PFSK-1 (cell line): ENCODE measurements at regions not wholly inside any gene's neighbourhood (a gene's known extent, or its start where the extent isn't known, plus 50 kb on each side); places are given as distances from the start of the nearest gene placed in this dataset.

Source experiments
- POLR2AphosphoS5 ChIP-seq: IDR thresholded peaks from 2 replicates; pipeline ENCODE4 v1.6.1; 2012; ENCODE audit warnings: low read depth, mild to moderate bottlenecking, control low read depth, low read length, moderate library complexity
- TAF1 ChIP-seq: IDR thresholded peaks from 2 replicates; pipeline ENCODE4 v1.6.1; 2012; ENCODE audit warnings: low read length, control low read depth, borderline replicate concordance; ENCODE audit not compliant: insufficient read depth
- TF ChIP-seq, protein P1 (sequence below), 2 experiments: IDR thresholded peaks; 2 replicates each; pipeline versions ENCODE4 v1.6.1 to v1.8.0; 2011 to 2012; ENCODE audit warnings: low read depth in 2 of 2, low read length in 2 of 2, control low read depth in 1 of 2, inconsistent platforms in 1 of 2, mild to moderate bottlenecking in 1 of 2, moderate library complexity in 1 of 2; ENCODE audit not compliant: insufficient read depth in 1 of 2

DNA sequence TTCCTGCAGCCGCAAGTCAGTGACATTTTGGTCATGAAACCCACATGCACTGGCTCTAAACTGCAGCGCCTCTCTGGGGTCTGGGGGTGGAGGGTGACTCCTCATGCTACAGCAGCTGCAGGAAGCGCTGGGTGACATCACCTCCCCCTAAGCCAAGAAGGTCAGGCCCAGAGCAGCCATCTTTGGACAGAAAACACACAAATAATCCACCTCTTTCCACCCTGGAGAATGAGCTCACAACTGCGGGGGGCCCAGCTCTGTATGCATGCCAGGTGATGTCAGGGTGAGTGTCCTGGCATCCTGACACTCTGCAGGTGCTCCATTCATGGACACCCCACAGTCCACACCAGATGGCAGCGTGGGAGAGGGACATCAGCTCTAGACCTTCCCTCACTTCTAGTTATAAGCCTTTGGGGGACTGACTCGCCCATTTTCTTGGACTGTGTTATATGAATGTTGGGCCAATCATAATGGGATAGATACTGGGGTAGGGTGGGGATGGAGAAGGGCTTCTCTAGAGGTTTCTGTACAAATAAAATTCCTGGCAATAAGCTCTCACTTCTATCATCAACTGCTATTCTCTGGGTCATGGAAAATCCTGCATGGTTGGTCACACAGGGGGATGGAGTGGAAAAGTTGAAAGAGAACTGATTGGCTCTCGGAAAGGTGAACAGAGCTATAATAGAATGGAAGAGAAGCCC lies 70.7 kb upstream of the THBS1 start:
- TF ChIP-seq POLR2AphosphoS5: no peak
- TF ChIP-seq, protein P1, sequence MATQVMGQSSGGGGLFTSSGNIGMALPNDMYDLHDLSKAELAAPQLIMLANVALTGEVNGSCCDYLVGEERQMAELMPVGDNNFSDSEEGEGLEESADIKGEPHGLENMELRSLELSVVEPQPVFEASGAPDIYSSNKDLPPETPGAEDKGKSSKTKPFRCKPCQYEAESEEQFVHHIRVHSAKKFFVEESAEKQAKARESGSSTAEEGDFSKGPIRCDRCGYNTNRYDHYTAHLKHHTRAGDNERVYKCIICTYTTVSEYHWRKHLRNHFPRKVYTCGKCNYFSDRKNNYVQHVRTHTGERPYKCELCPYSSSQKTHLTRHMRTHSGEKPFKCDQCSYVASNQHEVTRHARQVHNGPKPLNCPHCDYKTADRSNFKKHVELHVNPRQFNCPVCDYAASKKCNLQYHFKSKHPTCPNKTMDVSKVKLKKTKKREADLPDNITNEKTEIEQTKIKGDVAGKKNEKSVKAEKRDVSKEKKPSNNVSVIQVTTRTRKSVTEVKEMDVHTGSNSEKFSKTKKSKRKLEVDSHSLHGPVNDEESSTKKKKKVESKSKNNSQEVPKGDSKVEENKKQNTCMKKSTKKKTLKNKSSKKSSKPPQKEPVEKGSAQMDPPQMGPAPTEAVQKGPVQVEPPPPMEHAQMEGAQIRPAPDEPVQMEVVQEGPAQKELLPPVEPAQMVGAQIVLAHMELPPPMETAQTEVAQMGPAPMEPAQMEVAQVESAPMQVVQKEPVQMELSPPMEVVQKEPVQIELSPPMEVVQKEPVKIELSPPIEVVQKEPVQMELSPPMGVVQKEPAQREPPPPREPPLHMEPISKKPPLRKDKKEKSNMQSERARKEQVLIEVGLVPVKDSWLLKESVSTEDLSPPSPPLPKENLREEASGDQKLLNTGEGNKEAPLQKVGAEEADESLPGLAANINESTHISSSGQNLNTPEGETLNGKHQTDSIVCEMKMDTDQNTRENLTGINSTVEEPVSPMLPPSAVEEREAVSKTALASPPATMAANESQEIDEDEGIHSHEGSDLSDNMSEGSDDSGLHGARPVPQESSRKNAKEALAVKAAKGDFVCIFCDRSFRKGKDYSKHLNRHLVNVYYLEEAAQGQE (IDR thresholded peaks at IDR 0.05; ENCODE audit: insufficient read depth in 1 of 2, low read depth in 2 of 2, low read length in 2 of 2): no peak
- TF ChIP-seq TAF1: no peak
